GM12892 (cell line): ENCODE measurements at regions not wholly inside any gene's neighbourhood (a gene's known extent, or its start where the extent isn't known, plus 50 kb on each side); places are given as distances from the start of the nearest gene placed in this dataset.

Source experiments
- POLR2A ChIP-seq: IDR thresholded peaks from 2 replicates; pipeline ENCODE4 v1.6.1; 2011; ENCODE audit warnings: low read depth, low read length, control low read depth
- TAF1 ChIP-seq: IDR thresholded peaks from 2 replicates; pipeline ENCODE4 v1.6.1; 2011; ENCODE audit warnings: low read depth, mild to moderate bottlenecking, control low read depth, low read length, borderline replicate concordance

- no peak for TF ChIP-seq POLR2A
- TF ChIP-seq TAF1: no peak
Observed at GRCh38 chr17:77628035-77628434, 330.5 kb upstream of the TNRC6C start.
